Lung (tissue), 11 donors: ENCODE measurements at regions not wholly inside any gene's neighbourhood (a gene's known extent, or its start where the extent isn't known, plus 50 kb on each side); places are given as distances from the start of the nearest gene placed in this dataset.

Source experiments
- ATAC-seq: fragments of 200-7000 bp; cut with Tn5 transposase; one replicate; pipeline ENCODE4 v1.9.1; 2020; ENCODE audit warnings: moderate number of reproducible peaks; ENCODE audit not compliant: insufficient read depth, low FRiP score
- DNase-seq, 3 donors: peaks; one replicate each; pipeline ENCODE4 v3.0.0-alpha.2; 2013 to 2017
- H3K27ac ChIP-seq, 2 donors: one replicate each; pipeline ENCODE4 v1.5.1; 2013; ENCODE audit warnings: mild to moderate bottlenecking in 2 of 2, moderate library complexity in 2 of 2, control low read depth in 1 of 2, inconsistent platforms in 1 of 2, low read depth in 1 of 2, low read length in 1 of 2
- H3K27me3 ChIP-seq, 3 donors: one replicate each; pipeline ENCODE4 v1.5.1; 2013; ENCODE audit warnings: low read length in 2 of 3; ENCODE audit not compliant: control insufficient read depth in 3 of 3, insufficient read depth in 3 of 3
- H3K36me3 ChIP-seq, 4 donors: one replicate each; pipeline ENCODE4 v1.5.1; 2013; ENCODE audit warnings: low read length in 4 of 4, mild to moderate bottlenecking in 1 of 4, moderate library complexity in 1 of 4; ENCODE audit not compliant: control insufficient read depth in 4 of 4, insufficient read depth in 4 of 4
- H3K4me1 ChIP-seq, 5 donors: one replicate each; pipeline ENCODE4 v1.5.1; 2013; ENCODE audit warnings: low read length in 5 of 5, mild to moderate bottlenecking in 2 of 5, moderate library complexity in 1 of 5; ENCODE audit not compliant: control insufficient read depth in 5 of 5, insufficient read depth in 5 of 5
- H3K4me3 ChIP-seq: one replicate; pipeline ENCODE4 v1.5.1; 2013; ENCODE audit warnings: mild to moderate bottlenecking, control low read depth, moderate library complexity
- H3K9ac ChIP-seq, 2 donors: one replicate each; pipeline ENCODE4 v1.5.1; 2013; ENCODE audit warnings: low read length in 2 of 2, control low read depth in 1 of 2; ENCODE audit not compliant: insufficient read depth in 1 of 2
- H3K9me3 ChIP-seq, 4 donors: one replicate each; pipeline ENCODE4 v1.5.1; 2013; ENCODE audit warnings: low read length in 3 of 4, mild to moderate bottlenecking in 1 of 4, moderate library complexity in 1 of 4; ENCODE audit not compliant: control insufficient read depth in 4 of 4, insufficient read depth in 3 of 4
- CTCF ChIP-seq: IDR thresholded peaks from 2 replicates; pipeline ENCODE4 v1.5.1; 2012; ENCODE audit warnings: mild to moderate bottlenecking; ENCODE audit errors: control extremely low read depth, extremely low read depth
- WGBS, 2 donors: extraction: QIAGEN DNeasy Blood & Tissue Kit; methylation state at CpG; one replicate each; pipeline ENCODE4 v1.1.7; 2013; 5-methylcytosine and 5-hydroxymethylcytosine counted together
- donor health status: control.
- donor health status: control.
- donor health status: Bipolar disorder and iron deficiency.
- donor health status: healthy.
- donor health status: DM: yes; HTN: yes; CAD: no.

- DNase-seq (no peak), ATAC-seq (no peak)
- 22 to 36% methylated on average over 7 of the region's 7 CpGs for WGBS, 2 donors
- no peaks in the 10 kb centered on the region for H3K27me3 ChIP-seq
- no peaks in the 10 kb centered on the region for H3K9me3 ChIP-seq
- no peak overlapping the region for H3K27ac ChIP-seq
- no peak overlapping the region for H3K9ac ChIP-seq
- H3K36me3 ChIP-seq, result no peaks in the 10 kb centered on the region
- H3K4me3 ChIP-seq, result no peak overlapping the region
- peaks cover 0 to 13% (median 3%) of the 10 kb centered on the region in 5 donors for H3K4me1 ChIP-seq
- no peak for TF ChIP-seq CTCF
Observed at GRCh38 chr6:139920027-139920775, 545.8 kb upstream of the CITED2 start.

GRCh38 chr6:139919107-139920026 lies 544.9 kb upstream of the CITED2 start:
- Histone ChIP-seq H3K4me3 (no peak overlapping the region), H3K36me3 (no peaks in the 10 kb centered on the region), H3K9ac (no peak overlapping the region), H3K27ac (no peak overlapping the region), H3K9me3 (no peaks in the 10 kb centered on the region), H3K27me3 (no peaks in the 10 kb centered on the region), H3K4me1 (peaks cover 0 to 13% (median 3%) of the 10 kb centered on the region in 5 donors)
- no peak for ATAC-seq
- TF ChIP-seq CTCF, result no peak
- WGBS, 2 donors, result 79% methylated on average over 8 of the region's 8 CpGs
- no peak for DNase-seq

GRCh38 chr6:139917951-139918630 lies 543.6 kb upstream of the CITED2 start:
- no peaks in the 10 kb centered on the region for H3K9me3 ChIP-seq
- no peak for TF ChIP-seq CTCF
- no peak for ATAC-seq
- peaks cover 0 to 13% (median 3%) of the 10 kb centered on the region in 5 donors for H3K4me1 ChIP-seq
- no peaks in the 10 kb centered on the region for H3K36me3 ChIP-seq
- H3K27me3 ChIP-seq, result no peaks in the 10 kb centered on the region
- no peak for DNase-seq
- no peak overlapping the region for H3K4me3 ChIP-seq
- 76 to 80% methylated on average over 7 of the region's 7 CpGs for WGBS, 2 donors
- H3K27ac ChIP-seq, result no peak overlapping the region
- no peak overlapping the region for H3K9ac ChIP-seq
